GM19395 (cell line): ENCODE measurements at regions not wholly inside any gene's neighbourhood (a gene's known extent, or its start where the extent isn't known, plus 50 kb on each side); places are given as distances from the start of the nearest gene placed in this dataset.

Experiments
- ATAC-seq: cut with Tn5 transposase; IDR thresholded peaks from one replicate; pipeline ENCODE4 v1.9.1; 2021; ENCODE audit warnings: mild to moderate bottlenecking, moderate library complexity; ENCODE audit not compliant: unreplicated experiment

DNA sequence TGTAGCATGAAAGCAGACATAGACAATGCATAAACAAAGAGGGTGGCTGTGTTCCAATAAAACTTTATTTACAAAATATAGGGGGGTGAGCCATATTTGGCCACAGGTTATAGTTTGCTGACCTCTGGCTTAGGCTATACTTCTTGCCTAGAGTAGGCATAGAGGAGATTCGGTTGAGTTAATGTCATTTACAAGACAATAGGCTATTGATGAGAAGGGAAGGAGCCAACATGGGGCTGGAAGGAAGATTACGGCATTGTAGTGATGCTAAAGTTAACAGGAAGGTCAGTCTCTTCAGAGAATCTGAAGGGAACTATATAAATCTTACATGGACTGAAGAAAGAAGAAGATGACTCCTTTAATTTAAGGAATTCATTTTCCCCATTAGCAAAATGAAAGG lies 463.5 kb downstream of the HTR7 start:
- ATAC-seq, result no peak

GRCh38 chr10:90396721-90397120 lies 461.1 kb downstream of the HTR7 start:
- no peak for ATAC-seq

- ATAC-seq, result no peak
Measured at GRCh38 chr10:90398566-90398965, 459.3 kb downstream of the HTR7 start.

GRCh38 chr10:90399782-90400181 lies 458.1 kb downstream of the HTR7 start:
- ATAC-seq, result no peak

DNA sequence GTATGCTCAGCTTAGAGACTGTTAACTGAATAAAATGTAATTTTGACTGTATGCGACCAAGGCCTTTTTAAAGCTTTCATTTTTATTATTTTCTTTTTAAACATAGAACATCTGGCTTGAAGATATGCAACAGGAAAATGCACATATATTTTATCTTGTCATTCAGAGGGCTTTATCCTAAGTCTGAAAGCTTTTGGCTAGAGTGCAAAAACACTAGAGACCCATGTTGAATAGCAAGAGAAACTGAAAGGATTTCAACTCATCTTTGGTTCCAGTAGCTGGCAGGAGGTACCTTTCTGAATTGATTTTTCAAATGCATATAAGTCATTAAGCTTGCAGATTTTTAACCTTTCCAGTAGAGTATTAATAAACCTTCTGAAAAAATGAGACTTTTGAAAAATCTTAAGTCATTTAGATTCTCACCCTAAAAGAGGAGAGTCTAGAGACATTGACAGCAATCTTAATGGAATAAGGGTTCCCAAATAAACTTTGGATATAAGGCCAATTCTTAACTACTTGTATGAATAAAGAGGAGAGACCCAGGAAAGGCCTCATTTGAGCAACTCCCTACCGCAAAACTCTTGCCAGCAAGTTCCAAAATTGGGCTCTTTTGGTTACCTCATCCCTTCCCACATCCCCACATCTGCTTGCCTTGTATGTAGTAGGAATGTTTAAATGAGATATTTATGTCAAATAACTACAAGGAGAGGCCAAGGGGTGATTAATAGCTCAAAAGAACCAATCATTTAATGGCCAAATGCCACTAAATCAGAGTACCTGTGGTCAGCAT lies 454.4 kb downstream of the HTR7 start:
- ATAC-seq, result no peak

DNA sequence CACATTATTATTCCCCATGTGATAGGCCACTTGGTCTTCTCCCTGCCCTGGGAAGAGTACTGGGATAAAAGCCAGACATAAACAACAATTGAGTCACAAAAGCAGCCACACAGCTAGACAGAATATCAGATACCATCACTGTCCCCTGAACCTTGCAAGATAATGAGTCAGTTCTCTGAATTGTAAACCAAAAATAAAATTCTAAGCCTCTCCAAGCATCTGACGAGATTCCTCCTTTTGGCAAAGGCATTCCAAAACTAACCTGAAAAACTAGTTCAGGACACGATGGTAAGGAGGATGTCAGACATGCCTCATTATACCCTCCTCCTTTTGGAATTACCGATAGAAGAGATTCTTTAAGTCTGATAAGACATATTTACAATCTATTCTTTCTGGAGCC lies 450.7 kb downstream of the HTR7 start:
- ATAC-seq, result no peak

DNA sequence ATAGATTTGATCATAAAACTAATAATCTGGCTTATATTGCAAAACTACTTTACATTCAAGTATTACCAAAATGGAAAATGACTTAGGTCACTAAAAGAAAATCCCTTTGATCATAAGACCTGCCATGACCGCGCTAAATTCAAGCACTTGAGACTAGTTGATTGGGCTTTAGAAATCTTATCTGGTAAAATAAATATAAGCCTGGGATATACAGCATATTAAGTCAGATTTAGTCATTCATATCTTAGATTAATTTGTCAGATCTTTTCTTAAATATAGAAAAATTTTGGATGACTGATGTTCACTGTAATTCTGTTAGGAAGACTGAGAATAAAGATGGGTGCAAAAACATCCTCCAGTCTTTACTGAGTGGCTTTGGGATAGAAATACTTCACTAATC lies 450.0 kb downstream of the HTR7 start:
- no peak for ATAC-seq

GRCh38 chr10:90412582-90412981 lies 445.3 kb downstream of the HTR7 start:
- no peak for ATAC-seq

DNA sequence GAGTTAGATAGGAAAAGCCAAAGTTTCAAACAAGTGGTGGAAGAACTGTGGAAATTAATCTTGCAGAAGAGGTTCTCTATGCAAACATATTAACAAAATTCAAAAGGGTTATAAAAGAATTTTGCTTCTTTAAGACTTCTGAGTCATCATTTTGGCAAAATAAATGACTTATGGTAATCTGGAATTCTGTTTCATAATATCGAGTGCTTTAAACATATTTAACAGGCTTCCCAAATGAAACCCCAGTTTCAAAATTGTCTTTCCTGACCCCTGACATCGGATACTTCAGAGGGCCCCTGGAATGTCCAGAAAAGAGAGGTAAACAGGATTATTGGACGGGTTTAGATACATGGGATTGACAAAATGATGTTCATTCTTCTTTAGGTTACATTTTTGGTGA lies 444.6 kb downstream of the HTR7 start:
- ATAC-seq, result no peak

GRCh38 chr10:90414926-90415325 lies 442.9 kb downstream of the HTR7 start:
- ATAC-seq, result no peak

GRCh38 chr10:90417029-90417428 lies 440.8 kb downstream of the HTR7 start:
- ATAC-seq, result no peak

DNA sequence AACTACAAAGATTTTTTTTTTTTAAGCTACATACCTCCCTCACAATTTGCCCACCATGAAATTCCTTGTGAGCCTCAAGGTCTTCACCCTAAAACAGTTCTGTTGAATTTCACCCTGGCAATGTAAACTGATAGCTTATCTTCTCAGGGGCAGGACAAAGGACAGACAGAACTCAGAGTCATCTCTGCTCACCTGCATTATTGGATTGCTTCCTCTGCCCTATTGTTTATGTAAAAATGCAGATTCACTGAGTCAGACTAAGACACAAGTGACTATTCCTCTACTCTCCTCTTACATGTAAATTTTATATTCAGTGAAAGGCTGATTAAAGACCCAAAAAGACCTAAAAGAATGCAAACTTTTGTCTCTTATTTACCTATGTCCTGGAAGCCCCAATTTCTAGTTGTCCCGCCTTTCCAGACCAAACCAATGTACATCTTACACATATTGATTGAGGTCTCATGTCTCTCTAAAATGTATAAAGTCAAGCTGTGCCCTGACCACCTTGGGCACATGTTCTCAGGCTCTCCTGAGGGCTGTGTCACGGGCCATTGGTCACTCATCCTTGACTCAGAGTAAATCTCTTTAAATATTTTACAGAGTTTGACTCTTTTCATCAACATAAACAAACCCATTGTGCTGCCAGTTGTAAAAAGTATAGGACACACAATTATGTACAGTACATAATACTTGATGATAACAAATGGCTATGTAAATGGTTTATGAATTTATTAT lies 440.2 kb downstream of the HTR7 start:
- ATAC-seq, result no peak

GRCh38 chr10:90418869-90419652 lies 438.8 kb downstream of the HTR7 start:
- no peak for ATAC-seq

GRCh38 chr10:90420637-90421318 lies 437.1 kb downstream of the HTR7 start:
- peak; percentile 88 for ATAC-seq

GRCh38 chr10:90421874-90422273 lies 436.0 kb downstream of the HTR7 start:
- no peak for ATAC-seq

DNA sequence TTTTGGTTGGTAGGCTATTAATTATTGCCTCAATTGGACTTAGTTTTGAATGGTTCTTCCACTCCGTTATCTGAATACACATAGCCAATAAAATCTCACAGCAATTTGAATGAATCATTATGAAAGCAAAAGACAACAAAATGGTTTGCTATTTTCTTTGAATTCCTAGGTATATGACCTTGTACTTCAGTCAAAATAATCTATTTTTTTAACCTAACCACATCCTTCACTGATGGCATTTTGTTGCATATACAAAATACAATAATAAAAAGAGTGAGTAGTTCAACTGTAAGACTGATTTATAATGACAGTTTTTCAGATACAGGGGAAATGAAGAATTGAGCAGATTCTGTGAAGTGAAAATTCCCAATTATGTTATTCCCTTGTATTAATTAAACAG lies 433.1 kb downstream of the HTR7 start:
- ATAC-seq, result no peak

- ATAC-seq, result no peak
Measured at GRCh38 chr10:90430186-90430585, 427.7 kb downstream of the HTR7 start.

DNA sequence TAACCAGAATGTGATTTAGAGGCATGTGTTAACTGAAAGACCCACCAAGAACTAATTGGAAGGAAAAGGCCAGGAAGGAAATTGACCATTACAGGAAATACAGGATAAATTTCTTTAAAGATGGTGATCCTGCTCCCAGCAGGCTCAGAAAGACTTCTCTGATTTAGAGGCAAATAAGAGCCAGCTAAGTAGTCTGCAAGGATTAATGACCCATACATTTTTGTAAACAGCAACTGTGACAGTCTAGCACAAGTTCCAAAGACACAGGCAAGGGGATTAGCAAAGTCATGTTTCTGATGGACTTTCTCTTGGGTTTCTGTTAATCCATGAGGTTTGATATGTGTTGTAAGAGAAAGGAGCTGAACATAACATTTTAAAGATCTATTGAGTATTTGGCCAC lies 425.0 kb downstream of the HTR7 start:
- no peak for ATAC-seq

DNA sequence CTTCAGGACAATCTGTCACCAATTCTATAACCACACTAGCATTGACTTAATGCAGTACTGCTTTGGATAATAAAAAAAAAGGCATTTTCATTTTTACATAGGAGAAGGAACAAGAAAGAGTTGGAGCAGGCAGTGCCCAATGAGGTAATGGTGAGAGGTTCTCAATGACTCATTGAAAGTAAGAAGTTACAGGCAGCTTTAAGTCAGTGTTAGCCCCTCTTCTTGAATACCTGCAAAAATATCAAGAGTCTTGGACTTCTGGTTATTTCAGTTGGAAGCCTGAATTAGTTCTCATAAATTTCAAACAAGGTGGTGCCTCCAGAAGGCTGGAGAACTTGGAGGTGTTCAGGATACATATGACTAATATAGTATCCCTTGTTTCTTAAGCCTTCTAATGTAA lies 422.5 kb downstream of the HTR7 start:
- no peak for ATAC-seq

- ATAC-seq, result no peak
Measured at GRCh38 chr10:90437452-90437851, 420.4 kb downstream of the HTR7 start.

DNA sequence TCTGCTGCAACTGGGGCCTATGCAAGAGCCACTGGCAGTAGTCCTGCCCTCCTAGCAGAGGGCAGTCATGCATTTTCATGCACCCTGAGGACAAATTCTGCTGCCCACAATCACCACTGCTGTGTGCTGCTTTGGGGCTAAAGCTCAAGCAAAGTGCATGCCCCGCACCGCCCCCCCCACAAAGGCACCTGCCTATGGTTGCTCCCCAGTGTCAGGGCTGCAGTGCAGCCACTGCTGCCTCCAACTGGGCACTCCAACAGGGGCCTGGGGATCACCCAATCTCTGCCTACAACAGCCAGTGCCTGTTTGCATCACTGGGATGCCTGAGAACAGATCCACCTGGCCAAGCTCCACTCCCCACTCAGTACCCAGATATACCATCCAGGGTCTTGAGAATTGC lies 417.0 kb downstream of the HTR7 start:
- ATAC-seq, result no peak
